NCI-H1048 (cell line): ENCODE measurements at regions not wholly inside any gene's neighbourhood (a gene's known extent, or its start where the extent isn't known, plus 50 kb on each side); places are given as distances from the start of the nearest gene placed in this dataset.

Source experiments
- DNase-seq: peaks from one replicate; lab custom pipeline; 2025; lab: John Stamatoyannopoulos, UW

GRCh38 chr2:47315475-47315874, 53.6 kb upstream of the EPCAM start:
- no peak for DNase-seq

- DNase-seq: no peak
Observed at GRCh38 chr2:47313728-47314127, 55.4 kb upstream of the EPCAM start.

GRCh38 chr2:47313141-47313691, 55.9 kb upstream of the EPCAM start:
- DNase-seq: no peak

DNA sequence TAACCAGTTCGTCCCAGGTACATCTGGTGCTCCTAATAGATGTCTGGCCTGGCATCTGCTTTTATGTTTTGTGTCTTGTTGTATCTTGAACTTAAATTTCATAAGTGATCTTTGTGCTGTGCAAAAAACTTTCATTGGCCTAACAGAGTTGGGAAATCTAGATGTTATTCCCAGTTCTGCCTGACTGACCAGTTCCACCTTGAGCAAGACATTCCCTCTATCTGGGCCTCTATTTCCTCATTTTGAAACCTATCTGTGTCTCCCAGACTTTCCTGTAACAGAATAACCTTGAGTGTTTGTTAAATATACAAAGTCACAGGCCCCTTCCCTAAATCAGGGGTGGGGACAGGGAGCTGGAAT, 56.6 kb upstream of the EPCAM start:
- DNase-seq: no peak

GRCh38 chr2:47311764-47312490, 57.2 kb upstream of the EPCAM start:
- DNase-seq: no peak

DNA sequence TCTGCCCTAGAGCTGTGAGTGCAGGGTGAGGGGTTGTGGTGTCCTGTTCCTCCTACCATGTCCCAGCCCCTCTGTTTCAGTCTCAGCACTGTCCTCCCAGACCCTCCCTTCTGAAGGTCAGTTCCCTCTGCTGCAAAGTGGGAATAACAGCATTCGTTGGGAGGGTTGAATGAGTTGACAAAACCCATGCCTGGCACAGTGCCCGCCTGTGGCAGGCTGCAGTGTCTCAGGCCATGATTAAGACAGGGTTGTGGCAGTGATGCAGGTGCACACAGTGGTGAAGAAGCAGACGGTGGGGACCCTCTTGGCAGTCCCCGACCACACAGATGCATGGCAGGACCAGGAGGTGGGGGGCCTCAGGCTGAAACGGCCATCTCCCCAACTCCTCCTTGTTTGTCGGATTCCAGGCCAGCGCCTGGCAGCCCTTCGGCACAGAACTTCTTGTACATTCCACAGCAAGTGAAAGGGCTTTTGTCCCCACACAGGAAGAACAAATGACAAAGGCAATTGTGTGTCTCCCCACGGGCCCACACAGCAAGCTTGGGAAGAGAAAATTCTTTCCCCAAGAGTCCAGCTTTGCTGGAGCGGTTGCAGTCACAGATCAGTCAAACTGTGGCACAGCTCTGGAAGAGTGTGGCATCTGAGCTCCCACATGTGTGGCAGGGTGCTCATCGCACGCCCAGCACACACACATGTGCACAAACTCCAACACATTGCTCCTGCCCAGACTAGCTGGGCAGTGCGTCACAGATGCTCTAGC, 58.1 kb upstream of the EPCAM start:
- DNase-seq: no peak

- DNase-seq: no peak
Observed at GRCh38 chr2:47309952-47310800, 58.9 kb upstream of the EPCAM start.

DNA sequence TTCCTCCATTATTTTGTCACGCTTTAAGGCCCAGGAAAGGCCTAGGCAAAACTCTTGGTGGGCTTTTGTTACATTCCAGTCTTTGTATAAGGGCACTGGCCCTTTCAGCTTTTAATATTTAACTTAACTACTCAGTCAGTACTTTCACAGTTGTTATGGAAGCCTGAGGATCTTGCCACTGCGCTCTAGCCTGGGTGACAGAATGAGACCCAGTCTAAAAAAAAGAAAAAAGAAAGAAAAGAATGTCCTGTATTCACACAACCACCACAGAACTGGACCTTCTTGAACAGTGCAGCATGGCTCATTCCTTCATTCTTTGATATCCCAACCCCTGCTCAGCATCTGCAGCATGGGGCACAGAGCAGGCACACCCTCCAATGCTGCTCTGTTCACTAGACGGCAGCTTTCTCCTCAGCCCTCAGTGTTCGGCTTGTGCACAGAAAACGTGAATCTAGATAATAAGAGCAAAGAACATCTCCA, 59.6 kb upstream of the EPCAM start:
- DNase-seq: no peak

DNA sequence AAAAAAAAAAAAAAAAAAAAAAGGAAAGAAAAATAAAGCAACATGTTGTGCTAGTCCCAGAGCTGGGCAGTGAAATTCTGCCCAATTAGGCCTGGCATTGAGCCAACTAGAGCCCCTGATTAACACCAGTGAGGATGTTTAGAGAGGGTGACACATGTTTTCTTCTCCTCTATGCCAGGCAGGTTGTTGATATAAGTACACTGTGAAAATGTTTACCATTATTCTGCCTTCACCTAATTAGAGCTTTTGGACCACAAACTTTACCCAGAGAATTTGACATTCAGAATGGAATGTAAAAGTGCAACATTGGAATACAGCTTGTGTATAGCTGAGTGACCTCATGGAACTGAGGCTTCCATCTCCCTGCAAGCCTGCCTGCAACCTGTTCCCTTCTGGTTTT, 62.0 kb upstream of the EPCAM start:
- DNase-seq: no peak

- no peak for DNase-seq
Observed at GRCh38 chr2:47304654-47305053, 64.5 kb upstream of the EPCAM start.

DNA sequence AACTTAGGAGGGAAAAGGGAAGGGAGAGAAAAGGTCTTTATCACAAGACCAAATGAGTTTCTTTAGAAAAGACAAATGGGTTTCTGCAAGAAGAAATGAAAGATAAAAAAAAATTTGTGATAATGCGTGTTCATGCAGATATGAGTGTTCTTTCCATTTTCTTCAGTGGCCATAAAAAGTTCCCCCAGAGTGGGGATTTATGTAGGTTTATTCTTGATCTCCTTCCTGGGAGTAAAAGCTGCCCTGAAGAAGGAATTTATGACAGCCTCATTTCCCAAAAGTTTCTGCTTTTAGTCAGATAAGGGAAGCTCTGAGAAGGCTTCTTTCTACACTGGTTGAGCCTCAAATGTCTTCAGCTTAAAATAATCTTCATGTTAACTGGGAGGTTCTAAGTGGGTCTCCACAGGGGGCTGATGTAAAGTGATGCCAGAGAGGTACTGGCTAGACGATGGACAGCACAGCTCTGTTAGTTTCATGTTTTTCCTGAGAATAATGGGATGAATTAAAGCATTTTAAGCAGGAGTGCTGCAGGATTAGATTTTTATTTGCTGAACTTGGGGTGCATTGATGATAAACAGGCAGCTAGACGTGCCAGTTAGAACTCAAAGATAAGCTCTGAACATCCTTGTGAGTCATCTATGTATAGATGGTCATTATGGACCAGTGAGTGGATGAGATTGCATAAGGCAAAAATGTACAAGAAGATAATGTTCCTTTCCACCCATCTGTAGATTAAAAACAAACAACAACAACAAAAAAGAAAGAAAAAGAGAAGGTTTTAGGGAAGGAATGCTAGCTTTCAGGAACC, 65.6 kb upstream of the EPCAM start:
- no peak for DNase-seq

DNA sequence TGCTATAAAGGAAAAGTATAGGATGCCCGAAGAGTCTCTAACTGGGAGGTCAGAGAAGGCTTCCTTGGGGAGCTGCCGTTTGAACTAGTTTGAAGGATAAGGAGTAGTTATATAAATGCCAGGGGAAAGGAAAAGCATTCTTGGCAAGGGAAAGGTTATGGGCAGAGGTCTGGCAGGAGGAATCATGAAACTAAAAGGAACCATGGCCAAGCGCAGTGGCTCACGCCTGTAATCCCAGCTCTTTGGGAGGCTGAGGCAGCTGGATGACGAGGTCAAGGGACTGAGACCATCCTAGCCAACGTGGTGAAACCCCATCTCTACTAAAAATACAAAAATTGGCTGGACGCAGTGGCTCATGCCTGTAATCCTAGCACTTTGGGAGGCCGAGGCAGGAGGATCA, 66.8 kb upstream of the EPCAM start:
- DNase-seq: no peak

DNA sequence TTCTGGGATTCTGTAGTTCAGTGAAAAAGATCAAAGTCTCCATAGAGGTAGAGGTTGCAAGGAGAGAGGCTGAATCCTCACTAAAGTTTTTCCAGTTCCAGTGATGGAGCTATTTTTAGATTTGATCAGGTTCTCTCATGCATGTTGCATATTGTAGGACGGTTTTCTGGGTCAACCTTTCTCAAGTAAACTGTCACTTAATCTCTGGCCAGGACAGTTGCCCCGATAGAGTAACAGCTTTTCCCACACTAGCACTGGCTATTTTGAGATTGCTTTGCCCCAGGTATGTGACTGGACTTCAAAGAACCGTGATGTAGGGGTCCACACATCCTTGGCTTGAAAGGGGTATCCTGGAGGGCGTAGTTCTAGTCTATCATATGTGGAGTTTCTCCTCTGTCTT, 67.4 kb upstream of the EPCAM start:
- no peak for DNase-seq

DNA sequence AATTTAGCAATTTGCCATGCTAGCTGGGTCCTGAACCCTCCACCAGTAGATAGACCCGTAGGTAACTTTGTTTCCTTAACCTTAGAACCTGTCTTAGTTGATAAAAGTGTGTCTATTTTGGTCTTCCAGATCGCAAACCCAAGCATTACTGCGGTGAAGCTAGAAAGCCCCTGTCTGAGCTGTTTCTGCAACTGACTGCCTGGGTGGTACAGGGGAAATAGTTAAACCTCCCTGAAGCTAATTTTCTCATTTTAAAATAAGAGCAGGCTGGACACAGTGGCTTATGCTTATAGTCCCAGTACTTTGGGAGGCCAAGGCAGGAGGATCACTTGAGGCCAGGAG, 67.9 kb upstream of the EPCAM start:
- no peak for DNase-seq

- DNase-seq: no peak
Observed at GRCh38 chr2:47300609-47301276, 68.4 kb upstream of the EPCAM start.

GRCh38 chr2:47300081-47300480, 69.0 kb upstream of the EPCAM start:
- DNase-seq: no peak

GRCh38 chr2:47299555-47299954, 69.6 kb upstream of the EPCAM start:
- no peak for DNase-seq

DNA sequence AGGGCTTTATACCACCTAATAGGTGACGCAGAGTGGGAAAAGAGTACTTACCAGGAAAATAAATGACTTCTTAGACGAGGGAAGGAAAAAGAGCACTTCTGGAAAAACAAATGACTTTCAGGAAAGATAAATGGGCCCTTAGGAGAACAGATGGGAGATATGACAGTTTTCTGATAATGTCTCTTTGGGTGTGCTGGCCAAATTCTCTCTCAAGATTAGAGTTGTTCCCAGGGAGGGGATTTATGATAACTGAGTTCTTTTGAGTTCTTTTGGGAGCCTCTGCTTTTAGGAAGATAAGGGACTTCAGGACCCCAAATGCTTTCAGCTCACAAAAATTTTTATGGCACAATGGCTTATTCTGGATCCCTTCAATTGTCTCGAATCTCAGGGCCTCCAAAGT, 70.3 kb upstream of the EPCAM start:
- no peak for DNase-seq

DNA sequence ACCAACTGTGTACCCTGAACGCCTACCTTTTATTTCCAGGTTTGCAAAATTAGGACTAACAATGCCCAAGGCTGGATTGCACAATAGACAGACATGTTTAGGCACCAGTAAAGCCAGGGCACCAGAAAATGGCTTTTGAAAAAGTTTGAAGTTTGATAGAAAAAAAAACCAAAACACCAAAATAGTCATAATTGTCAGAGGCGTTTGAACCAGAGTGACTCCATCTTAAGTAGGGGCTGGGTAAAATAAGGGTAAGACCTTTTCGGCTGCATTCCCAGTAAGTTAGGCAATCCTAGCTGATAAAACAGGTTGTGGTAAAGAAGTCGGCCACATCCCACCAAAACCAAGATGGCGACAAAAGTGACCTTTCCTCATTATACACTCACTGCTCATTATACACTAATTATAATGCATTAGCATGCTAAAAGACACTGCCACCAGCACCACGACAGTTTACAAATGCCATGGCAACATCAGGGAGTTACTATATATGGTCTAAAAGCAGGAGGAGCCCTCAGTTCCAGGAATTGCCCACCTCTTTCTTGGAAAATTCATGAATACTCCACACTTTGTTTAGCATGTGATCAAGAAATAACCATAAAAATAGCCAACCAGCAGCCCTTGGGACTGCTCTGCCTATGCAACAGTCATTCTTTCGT, 71.2 kb upstream of the EPCAM start:
- DNase-seq: no peak

GRCh38 chr2:47295981-47296635, 73.0 kb upstream of the EPCAM start:
- no peak for DNase-seq
